HEK293 (cell line): ENCODE measurements at regions not wholly inside any gene's neighbourhood (a gene's known extent, or its start where the extent isn't known, plus 50 kb on each side); places are given as distances from the start of the nearest gene placed in this dataset.
A peak's percentile ranks its signal among the peaks of the same experiment; 100 is the strongest.

ENCODE experiments used
- CTCF ChIA-PET: fragments of 350-600 bp; formaldehyde crosslinking; extraction: SDS; loops from one replicate; lab custom pipeline; 2021; ENCODE audit warnings: antibody characterized with exemption; lab: Yijun Ruan, JAX
- POLR2A ChIA-PET: fragments of 300-600 bp; formaldehyde crosslinking; extraction: SDS; loops from one replicate; lab custom pipeline; 2020; ENCODE audit warnings: antibody characterized with exemption, inconsistent platforms; lab: Yijun Ruan, JAX
- H3K27ac ChIP-seq: fragments of 200-500 bp; sonication (Bioruptor generic); 2 replicates; pipeline ENCODE4 v1.5.1; 2014; ENCODE audit warnings: low read depth, low read length, control low read depth, inconsistent platforms; ENCODE audit errors: extremely low read depth
- H3K36me3 ChIP-seq, 2 experiments: fragments of 200-500 bp in 1 of 2; sonication (Bioruptor generic) in 1 of 2; 1 replicate in 1 of 2; 2 replicates in 1 of 2; pipeline ENCODE4 v1.5.1; 2014 to 2017; ENCODE audit warnings: inconsistent platforms in 2 of 2, low read length in 2 of 2; ENCODE audit not compliant: control insufficient read depth in 2 of 2, insufficient read depth in 1 of 2
- H3K4me1 ChIP-seq: fragments of 200-500 bp; sonication (Bioruptor generic); 2 replicates; pipeline ENCODE4 v1.5.1; 2014; ENCODE audit warnings: mild to moderate bottlenecking, low read length, inconsistent platforms; ENCODE audit not compliant: control insufficient read depth, insufficient read depth
- H3K4me3 ChIP-seq: 2 replicates; pipeline ENCODE4 v1.5.1; 2011; ENCODE audit warnings: low read depth, mild to moderate bottlenecking, control low read depth, low read length, moderate library complexity
- H3K9me3 ChIP-seq: fragments of 200-500 bp; sonication (Bioruptor generic); 2 replicates; pipeline ENCODE4 v1.5.1; 2014; ENCODE audit warnings: low read depth, low read length, inconsistent platforms; ENCODE audit not compliant: control insufficient read depth, insufficient read depth
- FEZF1 ChIP-seq: fragments of 450-650 bp; formaldehyde crosslinking; IDR thresholded peaks from 2 replicates; pipeline ENCODE4 v1.5.1; 2016; ENCODE audit warnings: missing biosample characterization, missing genetic modification characterization
- OSR2 ChIP-seq: fragments of 450-650 bp; formaldehyde crosslinking; IDR thresholded peaks from 2 replicates; pipeline ENCODE4 v1.5.1; 2016; ENCODE audit warnings: missing biosample characterization, missing genetic modification characterization
- ZBTB17 ChIP-seq: fragments of 450-650 bp; formaldehyde crosslinking; IDR thresholded peaks from 2 replicates; pipeline ENCODE4 v1.5.1; 2016; ENCODE audit warnings: missing biosample characterization, missing genetic modification characterization
- ZNF169 ChIP-seq: fragments of 450-650 bp; formaldehyde crosslinking; IDR thresholded peaks from 2 replicates; pipeline ENCODE4 v1.5.1; 2016; ENCODE audit warnings: missing biosample characterization, missing genetic modification characterization
- ZNF202 ChIP-seq: fragments of 450-650 bp; formaldehyde crosslinking; IDR thresholded peaks from 2 replicates; pipeline ENCODE4 v1.5.1; 2016; ENCODE audit warnings: missing biosample characterization, missing genetic modification characterization, borderline replicate concordance
- ZNF311 ChIP-seq: fragments of 450-650 bp; formaldehyde crosslinking; IDR thresholded peaks from 2 replicates; pipeline ENCODE4 v1.5.1; 2017; ENCODE audit warnings: missing biosample characterization, missing genetic modification characterization, borderline replicate concordance
- ZNF561 ChIP-seq: fragments of 450-650 bp; IDR thresholded peaks from 2 replicates; pipeline ENCODE4 v1.5.1; 2018; ENCODE audit warnings: missing biosample characterization, missing genetic modification characterization, borderline replicate concordance
- ZNF596 ChIP-seq: fragments of 450-650 bp; IDR thresholded peaks from 2 replicates; pipeline ENCODE4 v1.5.0; 2018; ENCODE audit warnings: missing biosample characterization, mild to moderate bottlenecking, missing genetic modification characterization, moderate library complexity
- ZNF830 ChIP-seq: fragments of 450-650 bp; IDR thresholded peaks from 2 replicates; pipeline ENCODE4 v1.5.0; 2018; ENCODE audit warnings: missing biosample characterization, missing genetic modification characterization, low read depth, mild to moderate bottlenecking, moderate library complexity
- ZSCAN16 ChIP-seq: fragments of 450-650 bp; formaldehyde crosslinking; IDR thresholded peaks from 2 replicates; pipeline ENCODE4 v1.5.1; 2016; ENCODE audit warnings: missing biosample characterization, missing genetic modification characterization
- TF ChIP-seq, protein P1 (sequence below): fragments of 450-650 bp; formaldehyde crosslinking; IDR thresholded peaks from 2 replicates; pipeline ENCODE4 v1.5.1; 2017; ENCODE audit warnings: missing biosample characterization, missing genetic modification characterization
- TF ChIP-seq, protein P2 (sequence below): fragments of 450-650 bp; formaldehyde crosslinking; IDR thresholded peaks from 2 replicates; pipeline ENCODE4 v1.5.1; 2016; ENCODE audit warnings: missing biosample characterization, missing genetic modification characterization, borderline replicate concordance
- TF ChIP-seq, protein P3 (sequence below): fragments of 450-650 bp; IDR thresholded peaks from 2 replicates; pipeline ENCODE4 v1.5.1; 2018; ENCODE audit warnings: missing biosample characterization, mild to moderate bottlenecking, missing genetic modification characterization
- TF ChIP-seq, protein P4 (sequence below): fragments of 450-650 bp; formaldehyde crosslinking; IDR thresholded peaks from 2 replicates; pipeline ENCODE4 v1.5.1; 2017; ENCODE audit warnings: missing biosample characterization, missing genetic modification characterization

DNA sequence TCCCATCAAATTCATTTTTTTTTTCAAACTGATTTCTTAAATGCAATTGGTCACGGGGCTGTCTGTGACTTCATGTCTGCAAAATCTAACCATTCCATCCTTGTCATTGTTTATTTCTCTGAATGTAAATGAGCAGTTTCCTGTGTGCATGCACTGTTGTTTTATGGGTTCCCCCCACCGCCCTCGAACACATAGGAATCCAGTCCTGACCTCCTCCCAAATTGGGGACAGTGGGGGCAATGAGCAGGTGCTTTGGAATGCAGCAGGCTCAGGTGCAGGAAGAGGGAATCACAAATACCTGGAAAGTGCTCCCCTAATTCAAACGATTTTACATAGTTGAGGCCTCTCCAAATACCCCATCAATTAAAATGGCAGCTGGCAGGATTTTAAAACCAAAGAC is 62.6 kb upstream of the ESRRB start:
- TF ChIP-seq FEZF1 (tag by site-specific recombination) (peak; percentile 67), ZNF561 (tag by site-specific recombination) (no peak), ZNF311 (tag by site-specific recombination) (no peak)
- TF ChIP-seq, protein P1, sequence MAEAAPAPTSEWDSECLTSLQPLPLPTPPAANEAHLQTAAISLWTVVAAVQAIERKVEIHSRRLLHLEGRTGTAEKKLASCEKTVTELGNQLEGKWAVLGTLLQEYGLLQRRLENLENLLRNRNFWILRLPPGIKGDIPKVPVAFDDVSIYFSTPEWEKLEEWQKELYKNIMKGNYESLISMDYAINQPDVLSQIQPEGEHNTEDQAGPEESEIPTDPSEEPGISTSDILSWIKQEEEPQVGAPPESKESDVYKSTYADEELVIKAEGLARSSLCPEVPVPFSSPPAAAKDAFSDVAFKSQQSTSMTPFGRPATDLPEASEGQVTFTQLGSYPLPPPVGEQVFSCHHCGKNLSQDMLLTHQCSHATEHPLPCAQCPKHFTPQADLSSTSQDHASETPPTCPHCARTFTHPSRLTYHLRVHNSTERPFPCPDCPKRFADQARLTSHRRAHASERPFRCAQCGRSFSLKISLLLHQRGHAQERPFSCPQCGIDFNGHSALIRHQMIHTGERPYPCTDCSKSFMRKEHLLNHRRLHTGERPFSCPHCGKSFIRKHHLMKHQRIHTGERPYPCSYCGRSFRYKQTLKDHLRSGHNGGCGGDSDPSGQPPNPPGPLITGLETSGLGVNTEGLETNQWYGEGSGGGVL = 0 out of 2 replicates have a peak, but pooled peaks have one; percentile 11
- TF ChIP-seq, protein P2, sequence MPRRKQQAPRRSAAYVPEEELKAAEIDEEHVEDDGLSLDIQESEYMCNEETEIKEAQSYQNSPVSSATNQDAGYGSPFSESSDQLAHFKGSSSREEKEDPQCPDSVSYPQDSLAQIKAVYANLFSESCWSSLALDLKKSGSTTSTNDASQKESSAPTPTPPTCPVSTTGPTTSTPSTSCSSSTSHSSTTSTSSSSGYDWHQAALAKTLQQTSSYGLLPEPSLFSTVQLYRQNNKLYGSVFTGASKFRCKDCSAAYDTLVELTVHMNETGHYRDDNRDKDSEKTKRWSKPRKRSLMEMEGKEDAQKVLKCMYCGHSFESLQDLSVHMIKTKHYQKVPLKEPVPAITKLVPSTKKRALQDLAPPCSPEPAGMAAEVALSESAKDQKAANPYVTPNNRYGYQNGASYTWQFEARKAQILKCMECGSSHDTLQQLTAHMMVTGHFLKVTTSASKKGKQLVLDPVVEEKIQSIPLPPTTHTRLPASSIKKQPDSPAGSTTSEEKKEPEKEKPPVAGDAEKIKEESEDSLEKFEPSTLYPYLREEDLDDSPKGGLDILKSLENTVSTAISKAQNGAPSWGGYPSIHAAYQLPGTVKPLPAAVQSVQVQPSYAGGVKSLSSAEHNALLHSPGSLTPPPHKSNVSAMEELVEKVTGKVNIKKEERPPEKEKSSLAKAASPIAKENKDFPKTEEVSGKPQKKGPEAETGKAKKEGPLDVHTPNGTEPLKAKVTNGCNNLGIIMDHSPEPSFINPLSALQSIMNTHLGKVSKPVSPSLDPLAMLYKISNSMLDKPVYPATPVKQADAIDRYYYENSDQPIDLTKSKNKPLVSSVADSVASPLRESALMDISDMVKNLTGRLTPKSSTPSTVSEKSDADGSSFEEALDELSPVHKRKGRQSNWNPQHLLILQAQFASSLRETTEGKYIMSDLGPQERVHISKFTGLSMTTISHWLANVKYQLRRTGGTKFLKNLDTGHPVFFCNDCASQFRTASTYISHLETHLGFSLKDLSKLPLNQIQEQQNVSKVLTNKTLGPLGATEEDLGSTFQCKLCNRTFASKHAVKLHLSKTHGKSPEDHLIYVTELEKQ (tag by site-specific recombination) = no peak
- H3K4me1 ChIP-seq = peaks cover 9% of the 10 kb centered on the region; the same call in 1 of the 2 replicates
- POLR2A ChIA-PET = interaction anchor here (0.9 kb wide), 1 partner anchor 883 kb away, joined by 3 read pairs; no protein-coding TSS in a partner anchor

DNA sequence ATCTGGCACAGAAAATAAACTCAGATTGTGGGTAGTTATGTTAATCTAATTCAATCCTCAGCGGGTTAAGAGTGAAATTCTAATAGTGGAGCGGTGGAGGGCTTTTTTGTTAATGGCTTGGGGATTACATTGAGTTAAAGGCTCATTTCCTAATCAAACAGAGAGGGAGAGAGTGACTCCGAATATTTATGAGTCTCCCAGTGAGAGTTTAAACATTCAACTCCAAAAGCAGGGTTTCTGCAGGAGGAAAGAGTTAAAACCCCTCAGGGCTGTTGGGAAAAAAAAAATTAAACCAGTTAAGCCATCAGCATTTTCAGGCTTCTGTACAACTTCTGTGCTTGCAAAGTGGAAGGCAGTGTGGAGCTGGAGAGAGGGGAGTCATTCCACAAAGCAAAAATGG is 62.1 kb upstream of the ESRRB start:
- CTCF ChIA-PET = interaction anchor here (0.6 kb wide), 1 partner anchor 8 kb away, joined by 4 read pairs; no protein-coding TSS in a partner anchor

More for the DNA sequence above, 62.6 kb upstream of the ESRRB start:
- Histone ChIP-seq H3K36me3 (no peaks in the 10 kb centered on the region), H3K27ac (no peak overlapping the region), H3K9me3 (no peaks in the 10 kb centered on the region), H3K4me3 (no peak overlapping the region)
- CTCF ChIA-PET = interaction anchor here (2.0 kb wide), 1 partner anchor 74 kb away, joined by 5 read pairs; no protein-coding TSS in a partner anchor

More for the DNA sequence above, 62.1 kb upstream of the ESRRB start:
- POLR2A ChIA-PET = interaction anchor here (0.9 kb wide), 1 partner anchor 884 kb away, joined by 3 read pairs; no protein-coding TSS in a partner anchor
- H3K27ac ChIP-seq = no peak overlapping the region
- no peaks in the 10 kb centered on the region for H3K9me3 ChIP-seq
- H3K36me3 ChIP-seq = no peaks in the 10 kb centered on the region
- no peak overlapping the region for H3K4me3 ChIP-seq
- peaks cover 9% of the 10 kb centered on the region; the same call in 1 of the 2 replicates for H3K4me1 ChIP-seq
- TF ChIP-seq ZNF596 (tag by site-specific recombination) = 0 out of 2 replicates have a peak, but pooled peaks have one; percentile 26
- no peak for TF ChIP-seq ZNF202 (tag by site-specific recombination)
- TF ChIP-seq OSR2 (tag by site-specific recombination) = 0 out of 2 replicates have a peak, but pooled peaks have one; percentile 36
- TF ChIP-seq ZNF169 (tag by site-specific recombination) = no peak
- TF ChIP-seq, protein P3, sequence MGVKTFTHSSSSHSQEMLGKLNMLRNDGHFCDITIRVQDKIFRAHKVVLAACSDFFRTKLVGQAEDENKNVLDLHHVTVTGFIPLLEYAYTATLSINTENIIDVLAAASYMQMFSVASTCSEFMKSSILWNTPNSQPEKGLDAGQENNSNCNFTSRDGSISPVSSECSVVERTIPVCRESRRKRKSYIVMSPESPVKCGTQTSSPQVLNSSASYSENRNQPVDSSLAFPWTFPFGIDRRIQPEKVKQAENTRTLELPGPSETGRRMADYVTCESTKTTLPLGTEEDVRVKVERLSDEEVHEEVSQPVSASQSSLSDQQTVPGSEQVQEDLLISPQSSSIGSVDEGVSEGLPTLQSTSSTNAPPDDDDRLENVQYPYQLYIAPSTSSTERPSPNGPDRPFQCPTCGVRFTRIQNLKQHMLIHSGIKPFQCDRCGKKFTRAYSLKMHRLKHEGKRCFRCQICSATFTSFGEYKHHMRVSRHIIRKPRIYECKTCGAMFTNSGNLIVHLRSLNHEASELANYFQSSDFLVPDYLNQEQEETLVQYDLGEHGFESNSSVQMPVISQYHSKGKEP (tag by site-specific recombination) = 0 out of 2 replicates have a peak, but pooled peaks have one; percentile 22
- no peak for TF ChIP-seq ZNF830 (tag by site-specific recombination)
- TF ChIP-seq ZSCAN16 (tag by site-specific recombination) = no peak
- no peak for TF ChIP-seq ZBTB17 (tag by site-specific recombination)
- TF ChIP-seq, protein P4, sequence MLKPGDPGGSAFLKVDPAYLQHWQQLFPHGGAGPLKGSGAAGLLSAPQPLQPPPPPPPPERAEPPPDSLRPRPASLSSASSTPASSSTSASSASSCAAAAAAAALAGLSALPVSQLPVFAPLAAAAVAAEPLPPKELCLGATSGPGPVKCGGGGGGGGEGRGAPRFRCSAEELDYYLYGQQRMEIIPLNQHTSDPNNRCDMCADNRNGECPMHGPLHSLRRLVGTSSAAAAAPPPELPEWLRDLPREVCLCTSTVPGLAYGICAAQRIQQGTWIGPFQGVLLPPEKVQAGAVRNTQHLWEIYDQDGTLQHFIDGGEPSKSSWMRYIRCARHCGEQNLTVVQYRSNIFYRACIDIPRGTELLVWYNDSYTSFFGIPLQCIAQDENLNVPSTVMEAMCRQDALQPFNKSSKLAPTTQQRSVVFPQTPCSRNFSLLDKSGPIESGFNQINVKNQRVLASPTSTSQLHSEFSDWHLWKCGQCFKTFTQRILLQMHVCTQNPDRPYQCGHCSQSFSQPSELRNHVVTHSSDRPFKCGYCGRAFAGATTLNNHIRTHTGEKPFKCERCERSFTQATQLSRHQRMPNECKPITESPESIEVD (tag by site-specific recombination) = peak; percentile 87
